ENCODE measurements at regions not wholly inside any gene's neighbourhood (a gene's known extent, or its start where the extent isn't known, plus 50 kb on each side); places are given as distances from the start of the nearest gene placed in this dataset.

GRCh38 chr16:59201821-59202220, 467.7 kb upstream of the GOT2 start:
- TF ChIP-seq CTCF (IDR thresholded peaks at IDR 0.05; ENCODE audit: insufficient read depth, low read length, poor library complexity, severe bottlenecking) (no peak), EZH2phosphoT487 (conservative IDR thresholded peaks at IDR 0.05; ENCODE audit: low read length) (no peak)

Measured in SU-DHL-6 (cell line).